Tibial nerve (tissue), 4 donors: ENCODE measurements at regions not wholly inside any gene's neighbourhood (a gene's known extent, or its start where the extent isn't known, plus 50 kb on each side); places are given as distances from the start of the nearest gene placed in this dataset.

Experiments used
- DNase-seq, 2 donors: peaks; one replicate each; pipeline ENCODE4 v3.0.0-alpha.2; 2019; ENCODE audit warnings: low spot score in 2 of 2
- H3K27ac ChIP-seq, 4 donors: fragments of 200-600 bp; sonication (generic) in 3 of 4; one replicate each; pipeline ENCODE4 v1.5.1; 2017 to 2019; ENCODE audit warnings: mild to moderate bottlenecking in 1 of 4
- H3K27me3 ChIP-seq, 2 donors: fragments of 200-600 bp; sonication (generic) in 1 of 2; one replicate each; pipeline versions ENCODE4 v1.5.1 to v1.6.0; 2017 to 2019
- H3K36me3 ChIP-seq, 3 donors: fragments of 200-600 bp; sonication (generic); one replicate each; pipeline ENCODE4 v1.5.1; 2018 to 2019
- H3K4me1 ChIP-seq, 4 donors: fragments of 200-600 bp; sonication (generic) in 3 of 4; one replicate each; pipeline ENCODE4 v1.5.1; 2017 to 2019
- H3K4me3 ChIP-seq, 4 donors: fragments of 200-600 bp; sonication (generic) in 3 of 4; one replicate each; pipeline ENCODE4 v1.5.1; 2017 to 2019; ENCODE audit warnings: mild to moderate bottlenecking in 1 of 4, moderate library complexity in 1 of 4
- H3K9me3 ChIP-seq, 4 donors: fragments of 200-600 bp; sonication (generic) in 3 of 4; one replicate each; pipeline ENCODE4 v1.5.1; 2017 to 2019
- EP300 ChIP-seq, 2 donors: sonication (generic); formaldehyde crosslinking; IDR thresholded peaks; one replicate each; pipeline ENCODE4 v1.6.1; 2017; ENCODE audit warnings: antibody characterized with exemption in 2 of 2, mild to moderate bottlenecking in 1 of 2
- POLR2A ChIP-seq, 2 donors: fragments of 450-650 bp; IDR thresholded peaks; one replicate each; pipeline ENCODE4 v1.6.1; 2017; ENCODE audit warnings: antibody characterized with exemption in 2 of 2, mild to moderate bottlenecking in 2 of 2, moderate library complexity in 2 of 2
- WGBS, 2 donors: methylation state at CpG; one replicate each; pipeline ENCODE4 v1.1.5; 2018; 5-methylcytosine and 5-hydroxymethylcytosine counted together
- TF ChIP-seq, protein P1 (sequence below), 5 experiments: fragments of 200-600 bp in 3 of 5; fragments of 450-650 bp in 2 of 5; sonication (generic) in 3 of 5; IDR thresholded peaks; one replicate each; pipeline ENCODE4 v1.5.1; 2016 to 2019; ENCODE audit warnings: antibody characterized with exemption in 5 of 5, mild to moderate bottlenecking in 3 of 5, moderate library complexity in 2 of 5

- H3K4me3 ChIP-seq = no peak overlapping the region
- no peaks in the 10 kb centered on the region for H3K36me3 ChIP-seq
- DNase-seq = no peak
- H3K27me3 ChIP-seq = no peaks in the 10 kb centered on the region
- no peak for TF ChIP-seq POLR2A (IDR thresholded peaks at IDR 0.05)
- TF ChIP-seq EP300 (IDR thresholded peaks at IDR 0.05) = no peak
- TF ChIP-seq, protein P1, sequence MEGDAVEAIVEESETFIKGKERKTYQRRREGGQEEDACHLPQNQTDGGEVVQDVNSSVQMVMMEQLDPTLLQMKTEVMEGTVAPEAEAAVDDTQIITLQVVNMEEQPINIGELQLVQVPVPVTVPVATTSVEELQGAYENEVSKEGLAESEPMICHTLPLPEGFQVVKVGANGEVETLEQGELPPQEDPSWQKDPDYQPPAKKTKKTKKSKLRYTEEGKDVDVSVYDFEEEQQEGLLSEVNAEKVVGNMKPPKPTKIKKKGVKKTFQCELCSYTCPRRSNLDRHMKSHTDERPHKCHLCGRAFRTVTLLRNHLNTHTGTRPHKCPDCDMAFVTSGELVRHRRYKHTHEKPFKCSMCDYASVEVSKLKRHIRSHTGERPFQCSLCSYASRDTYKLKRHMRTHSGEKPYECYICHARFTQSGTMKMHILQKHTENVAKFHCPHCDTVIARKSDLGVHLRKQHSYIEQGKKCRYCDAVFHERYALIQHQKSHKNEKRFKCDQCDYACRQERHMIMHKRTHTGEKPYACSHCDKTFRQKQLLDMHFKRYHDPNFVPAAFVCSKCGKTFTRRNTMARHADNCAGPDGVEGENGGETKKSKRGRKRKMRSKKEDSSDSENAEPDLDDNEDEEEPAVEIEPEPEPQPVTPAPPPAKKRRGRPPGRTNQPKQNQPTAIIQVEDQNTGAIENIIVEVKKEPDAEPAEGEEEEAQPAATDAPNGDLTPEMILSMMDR (IDR thresholded peaks at IDR 0.05) = no peak
- no peaks in the 10 kb centered on the region for H3K4me1 ChIP-seq
- H3K9me3 ChIP-seq = peaks cover 0 to 9% (median 0%) of the 10 kb centered on the region in 4 donors
- WGBS, 2 donors = 76 to 91% methylated on average over 7 of the region's 7 CpGs
- no peak overlapping the region for H3K27ac ChIP-seq
Observed at GRCh38 chr6:134600671-134601070, 282.8 kb upstream of the SGK1 start.

DNA sequence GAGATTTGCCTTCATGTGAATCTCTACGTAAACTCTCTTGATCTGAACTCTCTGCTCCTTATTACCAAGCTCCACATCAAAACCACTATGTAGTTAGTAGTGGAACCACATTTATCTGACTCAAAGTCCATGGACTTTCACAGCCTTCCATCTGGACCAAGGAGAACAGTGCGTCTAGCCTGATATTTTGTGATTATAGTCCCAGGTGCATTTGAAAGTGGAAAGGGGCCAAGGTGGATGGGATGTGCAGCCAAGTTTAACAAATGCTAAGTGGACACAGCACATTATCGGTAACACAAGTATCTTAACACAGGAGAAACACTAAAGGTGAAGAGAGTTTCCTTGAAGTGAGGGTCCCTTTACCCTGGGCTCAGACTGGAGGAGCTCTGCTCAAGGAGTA lies 281.2 kb upstream of the SGK1 start:
- WGBS, 2 donors = 71 to 73% methylated on average over 3 of the region's 3 CpGs
- DNase-seq = no peak
- TF ChIP-seq, protein P1 (IDR thresholded peaks at IDR 0.05) = no peak
- TF ChIP-seq POLR2A (IDR thresholded peaks at IDR 0.05) = no peak
- TF ChIP-seq EP300 (IDR thresholded peaks at IDR 0.05) = no peak
- H3K36me3 ChIP-seq = no peaks in the 10 kb centered on the region
- H3K9me3 ChIP-seq = peaks cover 0 to 9% (median 0%) of the 10 kb centered on the region in 4 donors
- no peak overlapping the region for H3K4me3 ChIP-seq
- H3K27ac ChIP-seq = no peak overlapping the region
- H3K27me3 ChIP-seq = no peaks in the 10 kb centered on the region
- no peaks in the 10 kb centered on the region for H3K4me1 ChIP-seq

DNA sequence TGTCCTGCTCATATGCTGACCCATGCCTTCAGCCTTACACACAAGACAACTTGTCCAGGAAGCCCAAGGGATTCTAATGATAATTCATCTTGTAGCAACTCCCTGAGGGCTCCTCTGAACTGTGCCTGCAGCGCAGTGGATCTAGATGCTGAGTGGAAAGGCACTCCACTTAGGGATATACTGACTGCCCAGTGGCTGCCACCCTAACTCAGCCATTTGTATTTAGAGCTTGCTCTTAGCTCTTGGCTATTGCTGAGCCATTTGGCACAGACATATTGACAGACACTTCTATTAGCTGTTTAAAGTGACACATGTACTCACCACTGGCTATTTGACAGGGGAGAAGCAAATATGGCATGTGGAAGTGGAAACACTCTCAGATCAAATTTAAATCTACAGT lies 278.3 kb upstream of the SGK1 start:
- Histone ChIP-seq H3K9me3 (peaks cover 0 to 9% (median 0%) of the 10 kb centered on the region in 4 donors), H3K27me3 (no peaks in the 10 kb centered on the region), H3K4me1 (no peaks in the 10 kb centered on the region), H3K27ac (no peak overlapping the region), H3K4me3 (no peak overlapping the region), H3K36me3 (no peaks in the 10 kb centered on the region)
- TF ChIP-seq, protein P1 (IDR thresholded peaks at IDR 0.05) = no peak
- TF ChIP-seq EP300 (IDR thresholded peaks at IDR 0.05) = no peak
- no peak for TF ChIP-seq POLR2A (IDR thresholded peaks at IDR 0.05)
- no peak for DNase-seq
- WGBS, 2 donors = 88 to 100% methylated on average over 1 of the region's 1 CpG

DNA sequence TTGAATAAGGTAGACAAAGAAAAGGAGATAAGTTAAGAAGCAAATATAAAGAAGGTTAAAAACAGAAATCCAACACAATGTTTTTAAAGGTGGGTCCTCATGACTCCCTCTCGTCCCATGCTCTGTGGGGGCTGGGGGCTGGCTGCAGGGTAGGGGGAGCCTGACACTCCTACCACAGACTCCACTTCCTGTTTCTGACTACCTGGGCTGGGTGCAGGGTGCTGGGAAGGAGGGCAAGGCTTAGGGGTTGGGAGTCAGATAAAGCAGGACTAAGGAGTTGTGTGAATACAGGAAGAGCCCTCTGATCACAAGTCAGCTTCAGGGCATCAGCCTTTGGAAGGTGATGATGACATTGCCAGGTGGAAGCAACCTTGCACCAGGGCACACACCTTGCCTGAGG lies 277.0 kb upstream of the SGK1 start:
- TF ChIP-seq POLR2A (IDR thresholded peaks at IDR 0.05) = no peak
- 89 to 94% methylated on average over 1 of the region's 1 CpG for WGBS, 2 donors
- H3K4me1 ChIP-seq = no peaks in the 10 kb centered on the region
- H3K36me3 ChIP-seq = no peaks in the 10 kb centered on the region
- no peak overlapping the region for H3K27ac ChIP-seq
- DNase-seq = no peak
- no peak overlapping the region for H3K4me3 ChIP-seq
- H3K9me3 ChIP-seq = no peaks in the 10 kb centered on the region
- H3K27me3 ChIP-seq = no peaks in the 10 kb centered on the region

- H3K27ac ChIP-seq = no peak overlapping the region
- WGBS, 2 donors = 40 to 49% methylated on average over 7 of the region's 7 CpGs
- no peak for TF ChIP-seq EP300 (IDR thresholded peaks at IDR 0.05)
- no peak for TF ChIP-seq POLR2A (IDR thresholded peaks at IDR 0.05)
- TF ChIP-seq, protein P1 (IDR thresholded peaks at IDR 0.05) = no peak
Observed at GRCh38 chr6:134593887-134594286, 276.0 kb upstream of the SGK1 start.

DNA sequence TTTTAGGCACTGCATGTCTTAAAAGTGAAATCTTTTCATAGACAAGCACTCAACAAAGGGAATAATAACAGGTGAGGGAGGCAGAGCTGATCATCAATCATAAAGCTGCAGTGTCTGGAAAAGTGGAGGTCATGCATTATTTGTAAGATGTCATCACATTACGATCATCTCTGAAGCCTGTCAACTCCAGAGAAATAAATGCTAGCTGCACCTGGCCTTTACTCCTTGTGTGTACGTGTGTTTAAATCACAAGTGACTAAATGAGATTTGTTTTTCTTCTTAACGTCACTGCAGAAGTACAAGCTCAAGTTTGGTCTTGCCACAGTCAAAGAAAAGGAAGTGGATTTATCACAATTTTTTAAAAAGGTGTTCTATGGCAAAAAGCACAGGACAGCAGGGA lies 275.5 kb upstream of the SGK1 start:
- H3K27me3 ChIP-seq = no peaks in the 10 kb centered on the region
- H3K27ac ChIP-seq = no peak overlapping the region
- H3K4me1 ChIP-seq = no peaks in the 10 kb centered on the region
- WGBS, 2 donors = 70 to 76% methylated on average over 3 of the region's 3 CpGs
- no peak overlapping the region for H3K4me3 ChIP-seq
- TF ChIP-seq EP300 (IDR thresholded peaks at IDR 0.05) = no peak
- TF ChIP-seq, protein P1 (IDR thresholded peaks at IDR 0.05) = no peak
- TF ChIP-seq POLR2A (IDR thresholded peaks at IDR 0.05) = no peak
- H3K9me3 ChIP-seq = no peaks in the 10 kb centered on the region
- H3K36me3 ChIP-seq = no peaks in the 10 kb centered on the region
- DNase-seq = no peak

More at GRCh38 chr6:134593887-134594286, 276.0 kb upstream of the SGK1 start:
- Histone ChIP-seq H3K27me3 (no peaks in the 10 kb centered on the region), H3K4me1 (no peaks in the 10 kb centered on the region), H3K9me3 (no peaks in the 10 kb centered on the region), H3K4me3 (no peak overlapping the region), H3K36me3 (no peaks in the 10 kb centered on the region)
- no peak for DNase-seq
